CD4-positive, alpha-beta T cell treated with Interleukin-6 for 4 hours (primary cell): ENCODE measurements at regions not wholly inside any gene's neighbourhood (a gene's known extent, or its start where the extent isn't known, plus 50 kb on each side); places are given as distances from the start of the nearest gene placed in this dataset.
A peak's percentile ranks its signal among the peaks of the same experiment; 100 is the strongest.
"Not testable (repeated sequence)": the region's sequence is repeated elsewhere in the genome, so short reads cannot be mapped to it uniquely, and the experiment has no call there.

Experiments
- DNase-seq: peaks from one replicate; pipeline ENCODE4 v3.0.0-alpha.2; 2020; ENCODE audit warnings: mixed read lengths

- DNase-seq = no peak
These were observed 609.1 kb upstream of the SLC35B3 start for GRCh38 chr6:9044426-9044825.

- DNase-seq = no peak
These were observed 605.4 kb upstream of the SLC35B3 start for GRCh38 chr6:9040718-9041117.

GRCh38 chr6:9039258-9039657, 603.9 kb upstream of the SLC35B3 start:
- no peak for DNase-seq

GRCh38 chr6:9028086-9028485, 592.7 kb upstream of the SLC35B3 start:
- DNase-seq = no peak

GRCh38 chr6:9025796-9026394, 590.5 kb upstream of the SLC35B3 start:
- DNase-seq = no peak

GRCh38 chr6:9025228-9025627, 589.9 kb upstream of the SLC35B3 start:
- no peak for DNase-seq

GRCh38 chr6:9024246-9024645, 588.9 kb upstream of the SLC35B3 start:
- not testable (repeated sequence) for DNase-seq

GRCh38 chr6:9020001-9020400, 584.7 kb upstream of the SLC35B3 start:
- DNase-seq = no peak

- DNase-seq = no peak
These were observed 574.6 kb upstream of the SLC35B3 start for GRCh38 chr6:9009931-9010330.

- no peak for DNase-seq
These were observed 571.7 kb upstream of the SLC35B3 start for GRCh38 chr6:9007027-9007426.

- DNase-seq = no peak
These were observed 567.5 kb upstream of the SLC35B3 start for GRCh38 chr6:9002833-9003232.

GRCh38 chr6:8995156-8995555, 559.8 kb upstream of the SLC35B3 start:
- no peak for DNase-seq

- no peak for DNase-seq
These were observed 557.8 kb upstream of the SLC35B3 start for GRCh38 chr6:8993111-8993510.

GRCh38 chr6:8991844-8992243, 556.5 kb upstream of the SLC35B3 start:
- no peak for DNase-seq

- DNase-seq = no peak
These were observed 554.7 kb upstream of the SLC35B3 start for GRCh38 chr6:8990075-8990474.

- peak; percentile 43 for DNase-seq
These were observed 547.9 kb upstream of the SLC35B3 start for GRCh38 chr6:8983202-8983688.

GRCh38 chr6:8982668-8983067, 547.3 kb upstream of the SLC35B3 start:
- no peak for DNase-seq

GRCh38 chr6:8973395-8973794, 538.0 kb upstream of the SLC35B3 start:
- no peak for DNase-seq

- no peak for DNase-seq
These were observed 534.4 kb upstream of the SLC35B3 start for GRCh38 chr6:8969747-8970146.

- no peak for DNase-seq
These were observed 523.7 kb upstream of the SLC35B3 start for GRCh38 chr6:8958894-8959511.

- DNase-seq = no peak
These were observed 518.0 kb upstream of the SLC35B3 start for GRCh38 chr6:8953310-8953709.

GRCh38 chr6:8948733-8949132, 513.4 kb upstream of the SLC35B3 start:
- DNase-seq = no peak

- no peak for DNase-seq
These were observed 512.6 kb upstream of the SLC35B3 start for GRCh38 chr6:8947900-8948299.

- DNase-seq = no peak
These were observed 509.2 kb upstream of the SLC35B3 start for GRCh38 chr6:8944548-8944947.

GRCh38 chr6:8943073-8943472, 507.7 kb upstream of the SLC35B3 start:
- no peak for DNase-seq
